H9 (cell line): ENCODE measurements at regions not wholly inside any gene's neighbourhood (a gene's known extent, or its start where the extent isn't known, plus 50 kb on each side); places are given as distances from the start of the nearest gene placed in this dataset.

Experiments
- DNase-seq: peaks from one replicate; pipeline ENCODE4 v3.0.0-alpha.2; 2017
- H2AFZ ChIP-seq: one replicate; pipeline ENCODE4 v1.6.1; 2013; ENCODE audit warnings: mild to moderate bottlenecking, low read length, control low read depth, moderate library complexity
- H2AK5ac ChIP-seq: 2 replicates; pipeline ENCODE4 v1.6.1; 2013; ENCODE audit warnings: low read length, control low read depth, mixed read lengths; ENCODE audit not compliant: insufficient read length
- H2BK120ac ChIP-seq: one replicate; pipeline ENCODE4 v1.6.1; 2013; ENCODE audit warnings: low read depth, mild to moderate bottlenecking, low read length, control low read depth, inconsistent platforms; ENCODE audit not compliant: poor library complexity, severe bottlenecking
- H2BK12ac ChIP-seq: 2 replicates; pipeline ENCODE4 v1.6.1; 2013; ENCODE audit warnings: low read length, control low read depth, mixed read lengths, low read depth; ENCODE audit not compliant: insufficient read length
- H2BK15ac ChIP-seq: 2 replicates; pipeline ENCODE4 v1.6.1; 2013; ENCODE audit warnings: low read depth, low read length, control low read depth
- H2BK20ac ChIP-seq: one replicate; pipeline ENCODE4 v1.6.1; 2013; ENCODE audit warnings: low read depth, mild to moderate bottlenecking, low read length, control low read depth, inconsistent platforms; ENCODE audit not compliant: poor library complexity, severe bottlenecking
- H2BK5ac ChIP-seq: 2 replicates; pipeline ENCODE4 v1.6.1; 2013; ENCODE audit warnings: low read length, control low read depth, mixed read lengths; ENCODE audit not compliant: insufficient read length
- H3K14ac ChIP-seq: 2 replicates; pipeline ENCODE4 v1.6.1; 2013; ENCODE audit warnings: low read length, control low read depth; ENCODE audit not compliant: insufficient read depth
- H3K18ac ChIP-seq: 2 replicates; pipeline ENCODE4 v1.6.1; 2013; ENCODE audit warnings: low read depth, mild to moderate bottlenecking, mixed read lengths, low read length, control low read depth; ENCODE audit not compliant: insufficient read length
- H3K23ac ChIP-seq: 2 replicates; pipeline ENCODE4 v1.6.1; 2013; ENCODE audit warnings: low read length, control low read depth, mixed read lengths, low read depth; ENCODE audit not compliant: insufficient read length
- H3K23me2 ChIP-seq: 2 replicates; pipeline ENCODE4 v1.6.1; 2013; ENCODE audit warnings: low read depth, mild to moderate bottlenecking, mixed read lengths, low read length, control low read depth; ENCODE audit not compliant: insufficient read length, poor library complexity, severe bottlenecking
- H3K27ac ChIP-seq: 2 replicates; pipeline ENCODE4 v1.5.1; 2013; ENCODE audit warnings: low read length, control low read depth, mixed read lengths, low read depth; ENCODE audit not compliant: insufficient read length
- H3K27me3 ChIP-seq: 2 replicates; pipeline ENCODE4 v1.6.1; 2013; ENCODE audit warnings: low read length, control low read depth, inconsistent platforms; ENCODE audit not compliant: insufficient read depth
- H3K4ac ChIP-seq: 2 replicates; pipeline ENCODE4 v1.6.1; 2013; ENCODE audit warnings: low read depth, mild to moderate bottlenecking, control low read depth, inconsistent platforms, low read length, moderate library complexity
- H3K4me1 ChIP-seq: 2 replicates; pipeline ENCODE4 v1.6.1; 2013; ENCODE audit warnings: low read length, control low read depth, inconsistent platforms; ENCODE audit not compliant: insufficient read depth
- H3K4me2 ChIP-seq: 2 replicates; pipeline ENCODE4 v1.6.1; 2013; ENCODE audit warnings: low read length, control low read depth, mixed read lengths; ENCODE audit not compliant: insufficient read length, insufficient read depth
- H3K56ac ChIP-seq: 2 replicates; pipeline ENCODE4 v1.6.1; 2013; ENCODE audit warnings: low read depth, mild to moderate bottlenecking, mixed read lengths, low read length, control low read depth; ENCODE audit not compliant: insufficient read length
- H3K79me1 ChIP-seq: 2 replicates; pipeline ENCODE4 v1.6.1; 2013; ENCODE audit warnings: low read depth, mild to moderate bottlenecking, moderate library complexity, low read length, control low read depth, inconsistent platforms; ENCODE audit not compliant: insufficient read depth, poor library complexity, severe bottlenecking
- H3K79me2 ChIP-seq: 2 replicates; pipeline ENCODE4 v1.6.1; 2013; ENCODE audit warnings: low read length, control low read depth, inconsistent platforms; ENCODE audit not compliant: insufficient read depth
- H3K9ac ChIP-seq: 2 replicates; pipeline ENCODE4 v1.6.1; 2013; ENCODE audit warnings: low read length, control low read depth, mixed read lengths; ENCODE audit not compliant: insufficient read length; ENCODE audit errors: extremely low read depth
- H3K9me3 ChIP-seq: one replicate; pipeline ENCODE4 v1.6.1; 2013; ENCODE audit warnings: low read depth, low read length, inconsistent platforms; ENCODE audit not compliant: control insufficient read depth
- H3T11ph ChIP-seq: one replicate; pipeline ENCODE4 v1.6.1; 2013; ENCODE audit warnings: mild to moderate bottlenecking, low read length, control low read depth, inconsistent platforms
- H4K20me1 ChIP-seq: one replicate; pipeline ENCODE4 v1.6.1; 2013; ENCODE audit not compliant: control insufficient read depth, insufficient read length, insufficient read depth
- H4K5ac ChIP-seq: 2 replicates; pipeline ENCODE4 v1.6.1; 2013; ENCODE audit warnings: low read depth, mild to moderate bottlenecking, mixed read lengths, low read length, control low read depth; ENCODE audit not compliant: insufficient read length
- H4K8ac ChIP-seq: replicated peaks from 2 replicates; pipeline ENCODE4 v1.6.1; 2013; ENCODE audit warnings: low read length, control low read depth, mixed read lengths, low read depth; ENCODE audit not compliant: insufficient read length
- H4K91ac ChIP-seq: 2 replicates; pipeline ENCODE4 v1.6.1; 2013; ENCODE audit warnings: low read depth, mild to moderate bottlenecking, moderate library complexity, mixed read lengths, low read length, control low read depth; ENCODE audit not compliant: insufficient read length
- H3K27ac Mint-ChIP-seq, 3 experiments: 2 replicates in 2 of 3; 3 replicates in 1 of 3; pipeline ENCODE4 v1.8.0; 2020 to 2021; ENCODE audit warnings: mixed read lengths in 3 of 3, mild to moderate bottlenecking in 1 of 3, moderate library complexity in 1 of 3
- H3K27me3 Mint-ChIP-seq: 2 replicates; pipeline ENCODE4 v1.8.0; 2021; ENCODE audit warnings: low read depth, mild to moderate bottlenecking, moderate library complexity, mixed read lengths
- H3K36me3 Mint-ChIP-seq, 3 experiments: 2 replicates in 2 of 3; 3 replicates in 1 of 3; pipeline ENCODE4 v1.8.0; 2020 to 2021; ENCODE audit warnings: low read depth in 3 of 3, mixed read lengths in 3 of 3; ENCODE audit not compliant: insufficient read depth in 1 of 3
- H3K4me1 Mint-ChIP-seq, 2 experiments: 2 replicates each; pipeline ENCODE4 v1.8.0; 2020; ENCODE audit warnings: mixed read lengths in 2 of 2
- H3K4me3 Mint-ChIP-seq, 2 experiments: 2 replicates in 1 of 2; 3 replicates in 1 of 2; pipeline ENCODE4 v1.8.0; 2020 to 2021; ENCODE audit warnings: mild to moderate bottlenecking in 2 of 2, mixed read lengths in 2 of 2, moderate library complexity in 1 of 2
- H3K9me3 Mint-ChIP-seq, 2 experiments: 2 replicates in 1 of 2; 3 replicates in 1 of 2; pipeline ENCODE4 v1.8.0; 2020; ENCODE audit warnings: mild to moderate bottlenecking in 2 of 2, mixed read lengths in 2 of 2, moderate library complexity in 1 of 2
- WGBS: extraction: QIAGEN DNeasy Blood & Tissue Kit; methylation state at CpG from one replicate; pipeline ENCODE4 v1.1.7; 2013; ENCODE audit warnings: missing lambda C conversion rate, low lambda C conversion rate, mixed read lengths; ENCODE audit not compliant: insufficient read length; ENCODE audit errors: extremely low coverage; 5-methylcytosine and 5-hydroxymethylcytosine counted together
- TF ChIP-seq, protein P1 (sequence below): fragments of 200-600 bp; sonication (generic); conservative IDR thresholded peaks from 3 replicates; pipeline ENCODE4 v1.8.0; 2021; ENCODE audit warnings: antibody characterized with exemption, mild to moderate bottlenecking

DNA sequence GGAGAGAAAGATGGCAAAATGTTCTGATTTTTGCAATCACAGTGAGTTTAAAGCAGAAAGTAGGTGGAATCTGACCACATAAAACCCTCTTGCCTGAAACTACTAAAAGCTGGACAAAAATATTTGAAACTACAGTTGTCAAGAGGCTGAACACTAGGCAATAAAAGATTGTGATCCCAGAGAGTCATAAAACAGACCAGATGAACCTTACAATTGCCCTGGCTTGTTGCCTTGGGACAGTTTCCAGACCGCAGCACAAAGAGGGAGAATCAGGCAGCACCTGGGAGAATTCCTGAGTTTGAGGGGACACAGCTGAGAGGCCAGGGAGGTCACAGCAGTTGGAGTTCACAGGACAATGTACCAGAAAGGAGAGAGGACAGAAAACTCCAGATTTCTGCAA, 107.3 kb upstream of the NANOS1 start:
- Histone ChIP-seq H3K27me3 (no peaks in the 10 kb centered on the region), H3K4me2 (no peak overlapping the region), H4K8ac (no peak overlapping the region), H3K9me3 (no peaks in the 10 kb centered on the region), H2AFZ (no peak overlapping the region), H4K91ac (no peak overlapping the region), H3K56ac (no peak overlapping the region), H2BK15ac (no peak overlapping the region), H2BK5ac (no peak overlapping the region), H2AK5ac (no peak overlapping the region), H3K79me1 (no peaks in the 10 kb centered on the region), H3K27ac (no peak overlapping the region), H3K9ac (no peak overlapping the region), H2BK120ac (no peak overlapping the region), H3K79me2 (no peaks in the 10 kb centered on the region), H3K23me2 (no peaks in the 10 kb centered on the region), H3K4me1 (no peaks in the 10 kb centered on the region), H3K14ac (no peak overlapping the region), H3K4ac (no peak overlapping the region), H4K5ac (no peak overlapping the region), H3T11ph (no peak overlapping the region), H4K20me1 (no peaks in the 10 kb centered on the region), H2BK12ac (no peak overlapping the region), H2BK20ac (no peak overlapping the region), H3K23ac (no peak overlapping the region), H3K18ac (no peak overlapping the region)
- no CpG with 5 or more reads among the region's 1 CpG for WGBS
- Mint-ChIP-seq H3K4me3 (no peak overlapping the region), H3K27me3 (peaks cover 3% of the 10 kb centered on the region), H3K36me3 (no peaks in the 10 kb centered on the region), H3K27ac (no peak overlapping the region), H3K4me1 (no peaks in the 10 kb centered on the region), H3K9me3 (no peaks in the 10 kb centered on the region)
- TF ChIP-seq, protein P1, sequence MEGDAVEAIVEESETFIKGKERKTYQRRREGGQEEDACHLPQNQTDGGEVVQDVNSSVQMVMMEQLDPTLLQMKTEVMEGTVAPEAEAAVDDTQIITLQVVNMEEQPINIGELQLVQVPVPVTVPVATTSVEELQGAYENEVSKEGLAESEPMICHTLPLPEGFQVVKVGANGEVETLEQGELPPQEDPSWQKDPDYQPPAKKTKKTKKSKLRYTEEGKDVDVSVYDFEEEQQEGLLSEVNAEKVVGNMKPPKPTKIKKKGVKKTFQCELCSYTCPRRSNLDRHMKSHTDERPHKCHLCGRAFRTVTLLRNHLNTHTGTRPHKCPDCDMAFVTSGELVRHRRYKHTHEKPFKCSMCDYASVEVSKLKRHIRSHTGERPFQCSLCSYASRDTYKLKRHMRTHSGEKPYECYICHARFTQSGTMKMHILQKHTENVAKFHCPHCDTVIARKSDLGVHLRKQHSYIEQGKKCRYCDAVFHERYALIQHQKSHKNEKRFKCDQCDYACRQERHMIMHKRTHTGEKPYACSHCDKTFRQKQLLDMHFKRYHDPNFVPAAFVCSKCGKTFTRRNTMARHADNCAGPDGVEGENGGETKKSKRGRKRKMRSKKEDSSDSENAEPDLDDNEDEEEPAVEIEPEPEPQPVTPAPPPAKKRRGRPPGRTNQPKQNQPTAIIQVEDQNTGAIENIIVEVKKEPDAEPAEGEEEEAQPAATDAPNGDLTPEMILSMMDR = no peak
- DNase-seq = no peak
